Tibial nerve (tissue), 4 donors: ENCODE measurements at regions not wholly inside any gene's neighbourhood (a gene's known extent, or its start where the extent isn't known, plus 50 kb on each side); places are given as distances from the start of the nearest gene placed in this dataset.

ENCODE experiments used
- DNase-seq, 2 donors: peaks; one replicate each; pipeline ENCODE4 v3.0.0-alpha.2; 2019; ENCODE audit warnings: low spot score in 2 of 2
- H3K27ac ChIP-seq, 4 donors: fragments of 200-600 bp; sonication (generic) in 3 of 4; one replicate each; pipeline ENCODE4 v1.5.1; 2017 to 2019; ENCODE audit warnings: mild to moderate bottlenecking in 1 of 4
- H3K27me3 ChIP-seq, 2 donors: fragments of 200-600 bp; sonication (generic) in 1 of 2; one replicate each; pipeline versions ENCODE4 v1.5.1 to v1.6.0; 2017 to 2019
- H3K36me3 ChIP-seq, 3 donors: fragments of 200-600 bp; sonication (generic); one replicate each; pipeline ENCODE4 v1.5.1; 2018 to 2019
- H3K4me1 ChIP-seq, 4 donors: fragments of 200-600 bp; sonication (generic) in 3 of 4; one replicate each; pipeline ENCODE4 v1.5.1; 2017 to 2019
- H3K4me3 ChIP-seq, 4 donors: fragments of 200-600 bp; sonication (generic) in 3 of 4; one replicate each; pipeline ENCODE4 v1.5.1; 2017 to 2019; ENCODE audit warnings: mild to moderate bottlenecking in 1 of 4, moderate library complexity in 1 of 4
- H3K9me3 ChIP-seq, 4 donors: fragments of 200-600 bp; sonication (generic) in 3 of 4; one replicate each; pipeline ENCODE4 v1.5.1; 2017 to 2019
- EP300 ChIP-seq, 2 donors: sonication (generic); formaldehyde crosslinking; IDR thresholded peaks; one replicate each; pipeline ENCODE4 v1.6.1; 2017; ENCODE audit warnings: antibody characterized with exemption in 2 of 2, mild to moderate bottlenecking in 1 of 2
- POLR2A ChIP-seq, 2 donors: fragments of 450-650 bp; IDR thresholded peaks; one replicate each; pipeline ENCODE4 v1.6.1; 2017; ENCODE audit warnings: antibody characterized with exemption in 2 of 2, mild to moderate bottlenecking in 2 of 2, moderate library complexity in 2 of 2
- WGBS, 2 donors: methylation state at CpG; one replicate each; pipeline ENCODE4 v1.1.5; 2018; 5-methylcytosine and 5-hydroxymethylcytosine counted together
- TF ChIP-seq, protein P1 (sequence below), 5 experiments: fragments of 200-600 bp in 3 of 5; fragments of 450-650 bp in 2 of 5; sonication (generic) in 3 of 5; IDR thresholded peaks; one replicate each; pipeline ENCODE4 v1.5.1; 2016 to 2019; ENCODE audit warnings: antibody characterized with exemption in 5 of 5, mild to moderate bottlenecking in 3 of 5, moderate library complexity in 2 of 5

DNA sequence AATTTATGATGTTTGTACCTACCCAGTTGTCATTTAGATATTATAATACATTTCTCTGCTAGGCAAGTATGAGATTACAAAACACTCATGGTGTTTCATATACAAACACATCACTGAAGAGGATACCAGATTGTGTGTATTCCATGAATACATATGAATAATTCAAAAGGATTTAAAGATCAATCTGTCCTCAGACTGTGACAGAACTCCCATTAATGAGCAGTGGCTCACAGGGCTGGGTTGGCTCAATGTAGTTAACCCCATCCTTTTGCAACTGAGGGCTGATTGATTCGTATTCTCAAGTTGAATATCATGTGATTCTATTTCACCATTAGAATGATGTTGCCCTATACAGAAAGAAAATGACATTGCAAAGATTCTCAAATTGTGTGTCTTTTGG is 79.6 kb upstream of the SPANXN2 start:
- no peaks in the 10 kb centered on the region for H3K9me3 ChIP-seq
- no peaks in the 10 kb centered on the region for H3K36me3 ChIP-seq
- TF ChIP-seq, protein P1, sequence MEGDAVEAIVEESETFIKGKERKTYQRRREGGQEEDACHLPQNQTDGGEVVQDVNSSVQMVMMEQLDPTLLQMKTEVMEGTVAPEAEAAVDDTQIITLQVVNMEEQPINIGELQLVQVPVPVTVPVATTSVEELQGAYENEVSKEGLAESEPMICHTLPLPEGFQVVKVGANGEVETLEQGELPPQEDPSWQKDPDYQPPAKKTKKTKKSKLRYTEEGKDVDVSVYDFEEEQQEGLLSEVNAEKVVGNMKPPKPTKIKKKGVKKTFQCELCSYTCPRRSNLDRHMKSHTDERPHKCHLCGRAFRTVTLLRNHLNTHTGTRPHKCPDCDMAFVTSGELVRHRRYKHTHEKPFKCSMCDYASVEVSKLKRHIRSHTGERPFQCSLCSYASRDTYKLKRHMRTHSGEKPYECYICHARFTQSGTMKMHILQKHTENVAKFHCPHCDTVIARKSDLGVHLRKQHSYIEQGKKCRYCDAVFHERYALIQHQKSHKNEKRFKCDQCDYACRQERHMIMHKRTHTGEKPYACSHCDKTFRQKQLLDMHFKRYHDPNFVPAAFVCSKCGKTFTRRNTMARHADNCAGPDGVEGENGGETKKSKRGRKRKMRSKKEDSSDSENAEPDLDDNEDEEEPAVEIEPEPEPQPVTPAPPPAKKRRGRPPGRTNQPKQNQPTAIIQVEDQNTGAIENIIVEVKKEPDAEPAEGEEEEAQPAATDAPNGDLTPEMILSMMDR (IDR thresholded peaks at IDR 0.05): no peak
- TF ChIP-seq EP300 (IDR thresholded peaks at IDR 0.05): no peak
- TF ChIP-seq POLR2A (IDR thresholded peaks at IDR 0.05): no peak
- H3K4me1 ChIP-seq: no peaks in the 10 kb centered on the region
- no peak overlapping the region for H3K4me3 ChIP-seq
- no peaks in the 10 kb centered on the region for H3K27me3 ChIP-seq
- 55 to 83% methylated on average over 1 of the region's 1 CpG for WGBS, 2 donors
- no peak overlapping the region for H3K27ac ChIP-seq
- DNase-seq: no peak

DNA sequence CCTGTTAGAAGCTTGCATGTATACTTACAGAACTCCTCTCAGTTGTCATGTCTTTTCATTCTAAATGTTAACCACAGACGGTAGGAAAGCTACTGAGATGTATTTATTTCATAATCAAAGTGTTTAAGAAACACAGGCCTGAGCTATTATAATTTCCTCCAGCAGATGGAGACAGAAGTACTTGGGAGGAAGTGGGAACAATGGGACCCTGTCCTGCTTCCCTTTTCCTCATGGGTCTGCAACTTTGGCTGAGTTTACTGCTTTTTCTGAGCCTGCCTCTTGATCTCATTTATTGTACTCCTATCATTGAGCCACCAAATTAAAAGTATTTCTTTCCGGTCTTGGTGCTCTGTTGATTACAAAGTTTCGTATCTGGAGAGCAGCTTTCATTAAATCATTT is 67.7 kb upstream of the SPANXN2 start:
- no peaks in the 10 kb centered on the region for H3K4me1 ChIP-seq
- no peak for TF ChIP-seq POLR2A (IDR thresholded peaks at IDR 0.05)
- TF ChIP-seq, protein P1 (IDR thresholded peaks at IDR 0.05): peak in 1 of 5 experiments; percentile 9
- 36 to 50% methylated on average over 3 of the region's 3 CpGs for WGBS, 2 donors
- no peaks in the 10 kb centered on the region for H3K27me3 ChIP-seq
- no peak for DNase-seq
- no peak overlapping the region for H3K4me3 ChIP-seq
- no peak overlapping the region for H3K27ac ChIP-seq
- no peaks in the 10 kb centered on the region for H3K36me3 ChIP-seq
- H3K9me3 ChIP-seq: no peaks in the 10 kb centered on the region

- DNase-seq: no peak
- H3K4me3 ChIP-seq: no peak overlapping the region
- H3K4me1 ChIP-seq: no peaks in the 10 kb centered on the region
- no peaks in the 10 kb centered on the region for H3K9me3 ChIP-seq
- H3K36me3 ChIP-seq: no peaks in the 10 kb centered on the region
- H3K27ac ChIP-seq: no peak overlapping the region
- no peaks in the 10 kb centered on the region for H3K27me3 ChIP-seq
- WGBS, 2 donors: 49 to 51% methylated on average over 2 of the region's 2 CpGs
- no peak for TF ChIP-seq POLR2A (IDR thresholded peaks at IDR 0.05)
- no peak for TF ChIP-seq EP300 (IDR thresholded peaks at IDR 0.05)
- TF ChIP-seq, protein P1 (IDR thresholded peaks at IDR 0.05): no peak
Measured at GRCh38 chrX:143787341-143787740, 66.8 kb upstream of the SPANXN2 start.

- no peak overlapping the region for H3K27ac ChIP-seq
- no peak for DNase-seq
- H3K9me3 ChIP-seq: no peaks in the 10 kb centered on the region
- no peaks in the 10 kb centered on the region for H3K4me1 ChIP-seq
- no peak overlapping the region for H3K4me3 ChIP-seq
- no peak for TF ChIP-seq POLR2A (IDR thresholded peaks at IDR 0.05)
- TF ChIP-seq, protein P1 (IDR thresholded peaks at IDR 0.05): no peak
- TF ChIP-seq EP300 (IDR thresholded peaks at IDR 0.05): no peak
- no peaks in the 10 kb centered on the region for H3K36me3 ChIP-seq
- no peaks in the 10 kb centered on the region for H3K27me3 ChIP-seq
Measured at GRCh38 chrX:143781103-143781502, 60.6 kb upstream of the SPANXN2 start.
